Astrocyte (in vitro differentiated cells and primary cell): ENCODE measurements at regions not wholly inside any gene's neighbourhood (a gene's known extent, or its start where the extent isn't known, plus 50 kb on each side); places are given as distances from the start of the nearest gene placed in this dataset.

Experiments
- DNase-seq: peaks from one replicate; pipeline ENCODE4 v3.0.0-alpha.2; 2010; ENCODE audit warnings: low read depth
- FAIRE-seq: peaks from 2 replicates; lab custom pipeline; 2011; peaks lifted over from hg19 to GRCh38; lab: Jason Lieb, UNC
- H2AFZ ChIP-seq: 2 replicates; pipeline ENCODE4 v1.6.0; 2012; ENCODE audit warnings: low read depth, low read length, inconsistent platforms
- H3K27ac ChIP-seq: 2 replicates; pipeline ENCODE4 v1.5.1; 2011; ENCODE audit warnings: low read depth, low read length, inconsistent platforms
- H3K27me3 ChIP-seq: 2 replicates; pipeline ENCODE4 v1.6.0; 2011; ENCODE audit warnings: low read length, inconsistent platforms; ENCODE audit not compliant: insufficient read depth
- H3K36me3 ChIP-seq: 2 replicates; pipeline ENCODE4 v1.5.1; 2011; ENCODE audit warnings: low read length, inconsistent platforms; ENCODE audit not compliant: insufficient read depth
- H3K4me1 ChIP-seq: 2 replicates; pipeline ENCODE4 v1.5.1; 2011; ENCODE audit warnings: low read length, inconsistent platforms; ENCODE audit not compliant: insufficient read depth
- H3K4me2 ChIP-seq: 2 replicates; pipeline ENCODE4 v1.6.0; 2012; ENCODE audit warnings: low read length, inconsistent platforms
- H3K4me3 ChIP-seq: 2 replicates; pipeline ENCODE4 v1.5.1; 2011; ENCODE audit warnings: low read depth, mild to moderate bottlenecking, low read length, inconsistent platforms; ENCODE audit not compliant: insufficient read depth
- H3K79me2 ChIP-seq: 2 replicates; pipeline ENCODE4 v1.6.0; 2012; ENCODE audit warnings: mild to moderate bottlenecking, low read length, inconsistent platforms; ENCODE audit not compliant: insufficient read depth
- H3K9ac ChIP-seq: 2 replicates; pipeline ENCODE4 v1.6.0; 2012; ENCODE audit warnings: mild to moderate bottlenecking, low read length, inconsistent platforms
- H3K9me3 ChIP-seq: 2 replicates; pipeline ENCODE4 v1.5.1; 2012; ENCODE audit warnings: low read depth, mild to moderate bottlenecking, low read length, inconsistent platforms; ENCODE audit not compliant: insufficient read depth
- H4K20me1 ChIP-seq: 2 replicates; pipeline ENCODE4 v1.6.0; 2012; ENCODE audit warnings: low read length, inconsistent platforms; ENCODE audit not compliant: insufficient read depth
- H3K27ac Mint-ChIP-seq: one replicate; pipeline ENCODE4 v1.8.0; 2021; ENCODE audit warnings: mild to moderate bottlenecking, mixed read lengths; ENCODE audit not compliant: unreplicated experiment
- H3K27me3 Mint-ChIP-seq: one replicate; pipeline ENCODE4 v1.8.0; 2021; ENCODE audit warnings: low read depth, mixed read lengths; ENCODE audit not compliant: unreplicated experiment
- H3K36me3 Mint-ChIP-seq: one replicate; pipeline ENCODE4 v1.8.0; 2021; ENCODE audit warnings: low read depth, mixed read lengths; ENCODE audit not compliant: unreplicated experiment
- H3K4me1 Mint-ChIP-seq: one replicate; pipeline ENCODE4 v1.8.0; 2021; ENCODE audit warnings: low read depth, mixed read lengths; ENCODE audit not compliant: unreplicated experiment
- H3K4me3 Mint-ChIP-seq: one replicate; pipeline ENCODE4 v1.8.0; 2021; ENCODE audit warnings: mild to moderate bottlenecking, moderate library complexity, mixed read lengths; ENCODE audit not compliant: unreplicated experiment
- H3K9me3 Mint-ChIP-seq: one replicate; pipeline ENCODE4 v1.8.0; 2021; ENCODE audit warnings: mild to moderate bottlenecking, mixed read lengths; ENCODE audit not compliant: unreplicated experiment
- CTCF ChIP-seq: IDR thresholded peaks from 2 replicates; pipeline ENCODE4 v1.5.1; 2011; ENCODE audit warnings: low read depth, mild to moderate bottlenecking, inconsistent platforms, low read length, moderate library complexity; ENCODE audit not compliant: insufficient read depth
- EZH2 ChIP-seq: IDR thresholded peaks from 2 replicates; pipeline ENCODE4 v1.6.1; 2012; ENCODE audit warnings: mild to moderate bottlenecking, low read length, inconsistent platforms; ENCODE audit not compliant: insufficient read depth

GRCh38 chr11:92829121-92829520 lies 140.3 kb upstream of the MTNR1B start:
- Mint-ChIP-seq H3K9me3 (peaks cover 2% of the 10 kb centered on the region), H3K4me3 (no peak overlapping the region), H3K27ac (no peak overlapping the region), H3K4me1 (peaks cover 10% of the 10 kb centered on the region), H3K27me3 (no peaks in the 10 kb centered on the region), H3K36me3 (peaks cover 14% of the 10 kb centered on the region)
- TF ChIP-seq EZH2: no peak
- no peak for TF ChIP-seq CTCF
- Histone ChIP-seq H3K9ac (no peak overlapping the region), H3K4me2 (no peak overlapping the region), H2AFZ (no peak overlapping the region), H3K4me1 (peaks cover 4% of the 10 kb centered on the region), H3K79me2 (no peaks in the 10 kb centered on the region), H3K27ac (no peak overlapping the region), H4K20me1 (no peaks in the 10 kb centered on the region), H3K36me3 (no peaks in the 10 kb centered on the region), H3K27me3 (no peaks in the 10 kb centered on the region), H3K9me3 (no peaks in the 10 kb centered on the region), H3K4me3 (no peak overlapping the region)
- FAIRE-seq (no peak), DNase-seq (no peak)

GRCh38 chr11:92829671-92830070 lies 139.8 kb upstream of the MTNR1B start:
- DNase-seq: no peak
- Histone ChIP-seq H3K9ac (no peak overlapping the region), H3K27me3 (no peaks in the 10 kb centered on the region), H4K20me1 (no peaks in the 10 kb centered on the region), H3K9me3 (no peaks in the 10 kb centered on the region), H3K4me3 (no peak overlapping the region), H2AFZ (no peak overlapping the region), H3K36me3 (no peaks in the 10 kb centered on the region), H3K4me2 (no peak overlapping the region), H3K4me1 (peaks cover 4% of the 10 kb centered on the region), H3K79me2 (no peaks in the 10 kb centered on the region), H3K27ac (no peak overlapping the region)
- Mint-ChIP-seq H3K27ac (no peak overlapping the region), H3K4me1 (peaks cover 10% of the 10 kb centered on the region), H3K27me3 (no peaks in the 10 kb centered on the region), H3K36me3 (peaks cover 14% of the 10 kb centered on the region), H3K9me3 (peaks cover 2% of the 10 kb centered on the region), H3K4me3 (no peak overlapping the region)
- FAIRE-seq: no peak
- no peak for TF ChIP-seq CTCF
- TF ChIP-seq EZH2: no peak

- Histone ChIP-seq H3K4me1 (peaks cover 4% of the 10 kb centered on the region), H3K4me3 (no peak overlapping the region), H3K9ac (no peak overlapping the region), H3K4me2 (no peak overlapping the region), H4K20me1 (no peaks in the 10 kb centered on the region), H3K27ac (no peak overlapping the region), H2AFZ (no peak overlapping the region), H3K27me3 (no peaks in the 10 kb centered on the region), H3K9me3 (no peaks in the 10 kb centered on the region), H3K36me3 (no peaks in the 10 kb centered on the region), H3K79me2 (no peaks in the 10 kb centered on the region)
- no peaks in the 10 kb centered on the region for H3K27me3 Mint-ChIP-seq
- H3K4me1 Mint-ChIP-seq: peaks cover 8% of the 10 kb centered on the region
- no peak overlapping the region for H3K27ac Mint-ChIP-seq
- H3K9me3 Mint-ChIP-seq: peaks cover 2% of the 10 kb centered on the region
- peaks cover 14% of the 10 kb centered on the region for H3K36me3 Mint-ChIP-seq
- no peak for TF ChIP-seq EZH2
- no peak for TF ChIP-seq CTCF
- DNase-seq (no peak), FAIRE-seq (no peak)
- no peak overlapping the region for H3K4me3 Mint-ChIP-seq
Measured at GRCh38 chr11:92830377-92831155, 138.9 kb upstream of the MTNR1B start.
